Esophagus squamous epithelium (tissue), 5 donors: ENCODE measurements at regions not wholly inside any gene's neighbourhood (a gene's known extent, or its start where the extent isn't known, plus 50 kb on each side); places are given as distances from the start of the nearest gene placed in this dataset.

ENCODE experiments used
- DNase-seq: peaks from one replicate; lab custom pipeline; 2025; lab: John Stamatoyannopoulos, UW
- H3K27ac ChIP-seq, 4 donors: fragments of 200-600 bp; sonication (generic); one replicate each; pipeline ENCODE4 v1.5.1; 2016 to 2019; ENCODE audit warnings: mild to moderate bottlenecking in 1 of 4
- H3K27me3 ChIP-seq, 4 donors: fragments of 200-600 bp; sonication (generic); 1 replicate in 3 of 4; 2 replicates in 1 of 4; pipeline versions ENCODE4 v1.5.1 to v1.6.0; 2017 to 2021; ENCODE audit warnings: antibody characterized with exemption in 1 of 4
- H3K36me3 ChIP-seq, 3 donors: fragments of 200-600 bp; sonication (generic); one replicate each; pipeline ENCODE4 v1.5.1; 2016 to 2019
- H3K4me1 ChIP-seq, 3 donors: fragments of 200-600 bp; sonication (generic); one replicate each; pipeline ENCODE4 v1.5.1; 2017 to 2019
- H3K4me3 ChIP-seq, 4 donors: fragments of 200-600 bp; sonication (generic); 1 replicate in 3 of 4; 2 replicates in 1 of 4; pipeline ENCODE4 v1.5.1; 2016 to 2019; ENCODE audit warnings: mild to moderate bottlenecking in 2 of 4, moderate library complexity in 1 of 4
- H3K9me3 ChIP-seq, 3 donors: fragments of 200-600 bp; sonication (generic); one replicate each; pipeline ENCODE4 v1.5.1; 2016 to 2019
- CTCF ChIP-seq, 6 experiments: fragments of 450-650 bp in 4 of 6; fragments of 200-600 bp in 2 of 6; sonication (generic) in 2 of 6; IDR thresholded peaks; one replicate each; pipeline ENCODE4 v1.5.1; 2016 to 2019; ENCODE audit warnings: antibody characterized with exemption in 6 of 6, mild to moderate bottlenecking in 4 of 6, moderate library complexity in 4 of 6
- POLR2A ChIP-seq, 4 donors: fragments of 450-650 bp; IDR thresholded peaks; one replicate each; pipeline ENCODE4 v1.6.1; 2017; ENCODE audit warnings: antibody characterized with exemption in 4 of 4, mild to moderate bottlenecking in 4 of 4, moderate library complexity in 3 of 4
- WGBS, 2 donors: methylation state at CpG; one replicate each; pipeline ENCODE4 v1.1.5; 2018; 5-methylcytosine and 5-hydroxymethylcytosine counted together
- intact Hi-C: fragments of 100-400 bp; cut with DNase I; formaldehyde crosslinking; loops from one replicate; pipeline ENCODE4 v1.15.0; 2022
- donor health status: DM: yes; HTN: yes; CAD: no.

DNA sequence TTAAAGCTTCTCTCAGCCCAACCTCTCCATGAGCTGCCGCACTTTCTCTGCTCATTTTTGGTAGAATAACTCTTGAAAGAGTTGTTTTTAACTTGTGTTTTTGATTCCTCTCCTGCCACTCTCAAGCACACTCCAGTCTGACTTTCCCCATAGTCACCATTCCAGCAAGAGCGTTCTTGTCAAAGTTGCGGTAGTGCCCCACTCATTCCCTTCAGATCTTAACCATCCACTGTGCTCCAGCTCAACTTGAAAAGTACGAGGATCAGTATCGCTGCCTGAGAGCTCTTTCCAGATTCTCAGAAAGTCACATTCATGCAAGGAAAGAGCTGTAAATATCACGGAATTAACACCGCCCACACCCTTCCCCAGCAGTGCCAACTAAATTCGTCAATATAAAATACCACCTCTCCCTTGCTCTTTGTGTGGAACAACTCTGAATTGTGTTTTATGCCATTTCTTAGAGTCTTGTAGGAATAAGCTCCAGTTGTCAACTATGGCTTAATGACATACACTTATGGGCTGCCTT lies 59.7 kb upstream of the IL15 start:
- no peak for TF ChIP-seq POLR2A (IDR thresholded peaks at IDR 0.05)
- no peak for TF ChIP-seq CTCF (IDR thresholded peaks at IDR 0.05)

GRCh38 chr4:141578451-141578850 lies 57.9 kb upstream of the IL15 start:
- H3K36me3 ChIP-seq: no peaks in the 10 kb centered on the region
- H3K27me3 ChIP-seq: no peaks in the 10 kb centered on the region
- no peak overlapping the region for H3K4me3 ChIP-seq
- no peak for DNase-seq
- H3K27ac ChIP-seq: no peak overlapping the region
- no peaks in the 10 kb centered on the region for H3K4me1 ChIP-seq
- TF ChIP-seq POLR2A (IDR thresholded peaks at IDR 0.05) (no peak), CTCF (IDR thresholded peaks at IDR 0.05) (no peak)
- intact Hi-C loops: no loop called here
- no peaks in the 10 kb centered on the region for H3K9me3 ChIP-seq

More for the DNA sequence above, 59.7 kb upstream of the IL15 start:
- Histone ChIP-seq H3K27ac (no peak overlapping the region), H3K27me3 (no peaks in the 10 kb centered on the region), H3K4me1 (no peaks in the 10 kb centered on the region), H3K4me3 (no peak overlapping the region), H3K36me3 (no peaks in the 10 kb centered on the region), H3K9me3 (no peaks in the 10 kb centered on the region)
- DNase-seq: no peak
- 81 to 84% methylated on average over 8 of the region's 8 CpGs for WGBS, 2 donors
- intact Hi-C loops: no loop called here

- no peaks in the 10 kb centered on the region for H3K27me3 ChIP-seq
- H3K9me3 ChIP-seq: no peaks in the 10 kb centered on the region
- H3K4me1 ChIP-seq: no peaks in the 10 kb centered on the region
- H3K36me3 ChIP-seq: no peaks in the 10 kb centered on the region
- no peak for DNase-seq
- H3K4me3 ChIP-seq: no peak overlapping the region
- TF ChIP-seq CTCF (IDR thresholded peaks at IDR 0.05) (no peak), POLR2A (IDR thresholded peaks at IDR 0.05) (no peak)
- intact Hi-C loops: no loop called here
- H3K27ac ChIP-seq: no peak overlapping the region
These were observed 55.9 kb upstream of the IL15 start for GRCh38 chr4:141580523-141580922.
